IMR-90 (cell line): ENCODE measurements at regions not wholly inside any gene's neighbourhood (a gene's known extent, or its start where the extent isn't known, plus 50 kb on each side); places are given as distances from the start of the nearest gene placed in this dataset.

Source experiments
- ATAC-seq: fragments of 200-7000 bp; cut with Tn5 transposase; 2 replicates; pipeline ENCODE4 v1.9.1; 2020; ENCODE audit warnings: low read depth, mild to moderate bottlenecking, moderate library complexity
- BruUV-seq: library from RNA; stranded (reverse); fragments of 400-500 nt; replicated peaks from 2 replicates; lab custom pipeline; 2021; lab: Mats Ljungman, UMichigan
- CTCF ChIA-PET: fragments of 300-600 bp; formaldehyde crosslinking; extraction: SDS; loops from one replicate; lab custom pipeline; 2021; ENCODE audit warnings: antibody characterized with exemption; lab: Yijun Ruan, JAX
- POLR2A ChIA-PET: fragments of 300-600 bp; sonication (Branson Sonifier 250); formaldehyde crosslinking; loops from one replicate; lab custom pipeline; 2022; ENCODE audit warnings: antibody characterized with exemption; ENCODE audit not compliant: unreplicated experiment; lab: Charles Lee
- DNase-seq: peaks from one replicate; pipeline ENCODE4 v3.0.0; 2013
- H2AFZ ChIP-seq: replicated peaks from 2 replicates; pipeline ENCODE3; 2013; ENCODE audit warnings: low read length, mild to moderate bottlenecking; ENCODE audit not compliant: poor library complexity
- H2AK5ac ChIP-seq: 2 replicates; pipeline ENCODE4 v1.6.1; 2013; ENCODE audit warnings: low read depth, low read length, inconsistent platforms
- H2AK9ac ChIP-seq: replicated peaks from 2 replicates; pipeline ENCODE3; 2013; ENCODE audit warnings: mild to moderate bottlenecking, low read depth, low read length, moderate library complexity; ENCODE audit not compliant: poor library complexity
- H2BK120ac ChIP-seq: 2 replicates; pipeline ENCODE4 v1.6.1; 2013; ENCODE audit warnings: low read depth, low read length, inconsistent platforms
- H2BK15ac ChIP-seq: 3 replicates; pipeline ENCODE4 v1.6.1; 2013; ENCODE audit warnings: low read depth, low read length, inconsistent platforms
- H2BK20ac ChIP-seq: 2 replicates; pipeline ENCODE4 v1.6.1; 2013; ENCODE audit warnings: low read depth, mild to moderate bottlenecking, inconsistent platforms, low read length, moderate library complexity
- H2BK5ac ChIP-seq: 2 replicates; pipeline ENCODE4 v1.6.1; 2013; ENCODE audit warnings: mild to moderate bottlenecking, low read depth, low read length, inconsistent platforms; ENCODE audit not compliant: poor library complexity, severe bottlenecking
- H3K14ac ChIP-seq: replicated peaks from 2 replicates; pipeline ENCODE4 v1.6.1; 2013; ENCODE audit warnings: low read depth, low read length, inconsistent platforms
- H3K18ac ChIP-seq: 2 replicates; pipeline ENCODE4 v1.6.1; 2013; ENCODE audit warnings: low read depth, low read length, control low read depth
- H3K23ac ChIP-seq: 2 replicates; pipeline ENCODE4 v1.6.1; 2013; ENCODE audit warnings: low read depth, low read length, inconsistent platforms
- H3K27ac ChIP-seq: 2 replicates; pipeline ENCODE4 v1.5.1; 2013; ENCODE audit warnings: mild to moderate bottlenecking, control low read depth, low read length; ENCODE audit not compliant: insufficient read depth
- H3K27me3 ChIP-seq: 2 replicates; pipeline ENCODE4 v1.6.1; 2013; ENCODE audit warnings: low read length; ENCODE audit not compliant: control insufficient read depth, insufficient read depth
- H3K36me3 ChIP-seq: 2 replicates; pipeline ENCODE4 v1.6.1; 2013; ENCODE audit warnings: low read length, mixed read lengths; ENCODE audit not compliant: control insufficient read depth, insufficient read depth
- H3K4ac ChIP-seq: 2 replicates; pipeline ENCODE4 v1.6.1; 2013; ENCODE audit warnings: low read depth, low read length, inconsistent platforms
- H3K4me1 ChIP-seq: 2 replicates; pipeline ENCODE4 v1.6.1; 2013; ENCODE audit warnings: low read length, mixed read lengths; ENCODE audit not compliant: control insufficient read depth, insufficient read depth
- H3K4me2 ChIP-seq: 2 replicates; pipeline ENCODE4 v1.6.1; 2013; ENCODE audit warnings: low read depth, mild to moderate bottlenecking, control low read depth, low read length, moderate library complexity
- H3K4me3 ChIP-seq: 2 replicates; pipeline ENCODE4 v1.5.1; 2013; ENCODE audit warnings: low read depth, mild to moderate bottlenecking, control low read depth, low read length, moderate library complexity; ENCODE audit not compliant: insufficient read depth
- H3K56ac ChIP-seq: 2 replicates; pipeline ENCODE4 v1.6.1; 2013; ENCODE audit warnings: low read length, inconsistent platforms; ENCODE audit not compliant: insufficient read depth; ENCODE audit errors: extremely low read depth
- H3K79me1 ChIP-seq, 2 experiments: 2 replicates each; pipeline ENCODE4 v1.6.1; 2013; ENCODE audit warnings: low read length in 2 of 2, inconsistent platforms in 1 of 2, low read depth in 1 of 2
- H3K9ac ChIP-seq: 2 replicates; pipeline ENCODE4 v1.6.1; 2013; ENCODE audit warnings: low read depth, low read length, control low read depth
- H3K9me1 ChIP-seq: 2 replicates; pipeline ENCODE4 v1.6.1; 2013; ENCODE audit warnings: low read length, inconsistent platforms; ENCODE audit not compliant: insufficient read depth
- H3K9me3 ChIP-seq: 2 replicates; pipeline ENCODE4 v1.6.1; 2013; ENCODE audit warnings: low read length; ENCODE audit not compliant: control insufficient read depth, insufficient read depth
- H4K20me1 ChIP-seq: 2 replicates; pipeline ENCODE4 v1.6.1; 2013; ENCODE audit warnings: low read length, inconsistent platforms; ENCODE audit not compliant: insufficient read depth
- H4K5ac ChIP-seq: 2 replicates; pipeline ENCODE4 v1.6.1; 2013; ENCODE audit warnings: mild to moderate bottlenecking, low read depth, low read length, control low read depth
- H4K8ac ChIP-seq, 2 experiments: 2 replicates each; pipeline ENCODE4 v1.6.1; 2013; ENCODE audit warnings: low read depth in 2 of 2, low read length in 2 of 2, control low read depth in 1 of 2, inconsistent platforms in 1 of 2
- H4K91ac ChIP-seq: 2 replicates; pipeline ENCODE4 v1.6.1; 2013; ENCODE audit warnings: low read depth, low read length, inconsistent platforms; ENCODE audit not compliant: insufficient read depth
- BHLHE40 ChIP-seq: fragments of 150-350 bp; IDR thresholded peaks from 2 replicates; pipeline ENCODE4 v1.6.1; 2016; ENCODE audit warnings: mild to moderate bottlenecking, low read depth, low read length
- CEBPB ChIP-seq: IDR thresholded peaks from 2 replicates; pipeline ENCODE4 v1.6.1; 2012; ENCODE audit warnings: low read depth, low read length, improper control_type of control experiment
- CHD1 ChIP-seq: IDR thresholded peaks from 2 replicates; pipeline ENCODE4 v1.6.1; 2012; ENCODE audit warnings: low read depth, low read length, improper control_type of control experiment
- CTCF ChIP-seq: conservative IDR thresholded peaks from 2 replicates; pipeline ENCODE4 v1.5.1; 2012; ENCODE audit warnings: mild to moderate bottlenecking, low read depth, low read length, improper control_type of control experiment
- ELK1 ChIP-seq: fragments of 150-350 bp; IDR thresholded peaks from 2 replicates; pipeline ENCODE4 v1.6.1; 2016; ENCODE audit warnings: low read depth, mild to moderate bottlenecking, low read length, moderate library complexity, borderline replicate concordance
- FOS ChIP-seq: fragments of 150-350 bp; IDR thresholded peaks from 2 replicates; pipeline ENCODE4 v1.6.1; 2016; ENCODE audit warnings: low read depth, low read length
- MAFK ChIP-seq: IDR thresholded peaks from 2 replicates; pipeline ENCODE4 v1.6.1; 2012; ENCODE audit warnings: low read depth, low read length, improper control_type of control experiment
- MAZ ChIP-seq: IDR thresholded peaks from 2 replicates; pipeline ENCODE4 v1.6.1; 2012; ENCODE audit warnings: low read depth, mild to moderate bottlenecking, low read length, improper control_type of control experiment, moderate library complexity, borderline replicate concordance
- MXI1 ChIP-seq: IDR thresholded peaks from 2 replicates; pipeline ENCODE4 v1.6.1; 2012; ENCODE audit warnings: low read depth, mild to moderate bottlenecking, low read length, moderate library complexity, borderline replicate concordance
- NFE2L2 ChIP-seq: fragments of 150-350 bp; IDR thresholded peaks from 2 replicates; pipeline ENCODE4 v1.6.1; 2016; ENCODE audit warnings: low read depth, mild to moderate bottlenecking, low read length
- POLR2A ChIP-seq: IDR thresholded peaks from 2 replicates; pipeline ENCODE4 v1.6.1; 2012; ENCODE audit warnings: mild to moderate bottlenecking, low read depth, low read length
- RAD21 ChIP-seq: IDR thresholded peaks from 2 replicates; pipeline ENCODE4 v1.6.1; 2012; ENCODE audit warnings: low read length, improper control_type of control experiment
- RCOR1 ChIP-seq: IDR thresholded peaks from 2 replicates; pipeline ENCODE4 v1.6.1; 2012; ENCODE audit warnings: mild to moderate bottlenecking, low read length, improper control_type of control experiment; ENCODE audit not compliant: insufficient replicate concordance
- RFX5 ChIP-seq: IDR thresholded peaks from 2 replicates; pipeline ENCODE4 v1.8.0; 2012; ENCODE audit warnings: low read depth, mild to moderate bottlenecking, low read length, moderate library complexity
- SMC3 ChIP-seq: fragments of 150-350 bp; IDR thresholded peaks from 2 replicates; pipeline ENCODE4 v1.6.1; 2016; ENCODE audit warnings: low read depth, mild to moderate bottlenecking, antibody characterized with exemption, low read length, moderate library complexity
- USF2 ChIP-seq: fragments of 150-350 bp; IDR thresholded peaks from 2 replicates; pipeline ENCODE4 v1.6.1; 2017; ENCODE audit warnings: mild to moderate bottlenecking, antibody characterized with exemption, low read length, low read depth
- WGBS, 2 experiments: methylation state at CpG; one replicate each; pipeline versions ENCODE4 v1.1.5 to v1.1.7; 2013; ENCODE audit warnings: missing lambda C conversion rate in 2 of 2; ENCODE audit not compliant: insufficient read length in 1 of 2; ENCODE audit errors: extremely low coverage in 2 of 2; 5-methylcytosine and 5-hydroxymethylcytosine counted together
- dilution Hi-C: fragments of 300-500 bp; cut with HindIII; formaldehyde crosslinking; loops from one replicate; pipeline ENCODE4 v1.14.3; 2018; ENCODE audit warnings: low sequenced_read_pairs; ENCODE audit not compliant: unreplicated experiment
- in situ Hi-C: fragments of 300-500 bp; cut with MboI; formaldehyde crosslinking; loops from 3 replicates; pipeline ENCODE4 v1.14.3; 2019; ENCODE audit warnings: low sequenced_read_pairs, inconsistent platforms, mixed read lengths
- intact Hi-C: fragments of 100-400 bp; cut with micrococcal nuclease; formaldehyde crosslinking; loops from 2 replicates; pipeline ENCODE4 v1.10.0; 2022

GRCh38 chr7:131182446-131183058 is 145.1 kb upstream of the MKLN1 start:
- intact Hi-C loops (no loop called here), in situ Hi-C loops (no loop called here), dilution Hi-C loops (no loop called here)
- peak overlapping the region; percentile 30; the same call in 1 of the 2 replicates for H3K14ac ChIP-seq
- WGBS, 2 experiments, result no CpG with 5 or more reads among the region's 2 CpGs
- H2BK5ac ChIP-seq, result no peak overlapping the region
- H3K27me3 ChIP-seq, result no peaks in the 10 kb centered on the region
- CTCF ChIA-PET, result no interaction called here
- POLR2A ChIA-PET, result no interaction called here
- H4K91ac ChIP-seq, result no peak overlapping the region
- ATAC-seq (peak; percentile 32; the same call in 1 of the 2 replicates), DNase-seq (peak; percentile 18)
- H3K4me2 ChIP-seq, result no peak overlapping the region
- no peak overlapping the region for H2AK5ac ChIP-seq
- 0 out of 2 replicates have a peak, but pooled peaks cover 3% of the 10 kb centered on the region for H3K9me1 ChIP-seq
- H4K5ac ChIP-seq, result no peak overlapping the region
- H2BK15ac ChIP-seq, result no peak overlapping the region
- no peak overlapping the region for H2AFZ ChIP-seq
- H3K36me3 ChIP-seq, result no peaks in the 10 kb centered on the region
- no peak overlapping the region for H3K4ac ChIP-seq
- H3K9me3 ChIP-seq, result no peaks in the 10 kb centered on the region
- no peak overlapping the region for H3K4me3 ChIP-seq
- H3K9ac ChIP-seq, result no peak overlapping the region
- no peak overlapping the region for H3K27ac ChIP-seq
- H2BK20ac ChIP-seq, result no peak overlapping the region
- no peak overlapping the region for H2BK120ac ChIP-seq
- BruUV-seq, result no TSS peak
- H3K23ac ChIP-seq, result no peak overlapping the region
- no peak overlapping the region for H4K8ac ChIP-seq
- no peaks in the 10 kb centered on the region for H3K79me1 ChIP-seq
- H3K18ac ChIP-seq, result no peak overlapping the region
- TF ChIP-seq SMC3, result no peak
- no peak for TF ChIP-seq RCOR1
- no peak for TF ChIP-seq BHLHE40
- TF ChIP-seq POLR2A, result no peak
- no peak for TF ChIP-seq FOS
- TF ChIP-seq MAZ, result no peak
- TF ChIP-seq RFX5, result no peak
- no peak for TF ChIP-seq RAD21
- no peak for TF ChIP-seq MXI1
- no peak for TF ChIP-seq ELK1
- TF ChIP-seq MAFK, result no peak
- TF ChIP-seq USF2, result no peak
- no peak for TF ChIP-seq CEBPB
- no peak for TF ChIP-seq NFE2L2
- no peak for TF ChIP-seq CTCF
- TF ChIP-seq CHD1, result no peak
- H4K20me1 ChIP-seq, result no peaks in the 10 kb centered on the region
- no peak overlapping the region for H3K56ac ChIP-seq
- no peaks in the 10 kb centered on the region for H3K4me1 ChIP-seq
- no peak overlapping the region for H2AK9ac ChIP-seq
